SHP77 (cell line): ENCODE measurements at regions not wholly inside any gene's neighbourhood (a gene's known extent, or its start where the extent isn't known, plus 50 kb on each side); places are given as distances from the start of the nearest gene placed in this dataset.

Source experiments
- DNase-seq, 2 experiments: peaks; one replicate each; lab custom pipeline; 2025; lab: John Stamatoyannopoulos, UW

- DNase-seq: no peak
Measured at GRCh38 chr10:117638200-117638599, 95.7 kb downstream of the EMX2 start.

- DNase-seq: no peak
Measured at GRCh38 chr10:117638664-117639200, 96.2 kb downstream of the EMX2 start.

- DNase-seq: no peak
Measured at GRCh38 chr10:117640406-117640805, 97.9 kb downstream of the EMX2 start.

GRCh38 chr10:117646718-117647117 is 104.2 kb downstream of the EMX2 start:
- DNase-seq: no peak

GRCh38 chr10:117647306-117647705 is 104.8 kb downstream of the EMX2 start:
- no peak for DNase-seq

GRCh38 chr10:117651121-117651520 is 108.6 kb downstream of the EMX2 start:
- no peak for DNase-seq

- DNase-seq: no peak
Measured at GRCh38 chr10:117652228-117653169, 110.0 kb downstream of the EMX2 start.

- no peak for DNase-seq
Measured at GRCh38 chr10:117653170-117653515, 110.6 kb downstream of the EMX2 start.

GRCh38 chr10:117654105-117654504 is 111.6 kb downstream of the EMX2 start:
- no peak for DNase-seq

GRCh38 chr10:117656385-117657367 is 114.1 kb downstream of the EMX2 start:
- no peak for DNase-seq

- DNase-seq: no peak
Measured at GRCh38 chr10:117661316-117661715, 118.8 kb downstream of the EMX2 start.

GRCh38 chr10:117662126-117662525 is 119.6 kb downstream of the EMX2 start:
- no peak for DNase-seq

- no peak for DNase-seq
Measured at GRCh38 chr10:117662751-117663540, 120.4 kb downstream of the EMX2 start.

- no peak for DNase-seq
Measured at GRCh38 chr10:117663750-117664149, 121.2 kb downstream of the EMX2 start.

GRCh38 chr10:117664288-117664687 is 121.7 kb downstream of the EMX2 start:
- DNase-seq: no peak

GRCh38 chr10:117666166-117666565 is 123.6 kb downstream of the EMX2 start:
- DNase-seq: no peak

- no peak for DNase-seq
Measured at GRCh38 chr10:117666965-117667364, 124.4 kb downstream of the EMX2 start.

- DNase-seq: no peak
Measured at GRCh38 chr10:117667831-117668230, 125.3 kb downstream of the EMX2 start.

GRCh38 chr10:117668327-117669008 is 125.9 kb downstream of the EMX2 start:
- DNase-seq: no peak

- no peak for DNase-seq
Measured at GRCh38 chr10:117669122-117669521, 126.6 kb downstream of the EMX2 start.
